HEK293 (cell line): ENCODE measurements at regions not wholly inside any gene's neighbourhood (a gene's known extent, or its start where the extent isn't known, plus 50 kb on each side); places are given as distances from the start of the nearest gene placed in this dataset.

Experiments
- CTCF ChIA-PET: fragments of 350-600 bp; formaldehyde crosslinking; extraction: SDS; loops from one replicate; lab custom pipeline; 2021; ENCODE audit warnings: antibody characterized with exemption; lab: Yijun Ruan, JAX
- POLR2A ChIA-PET: fragments of 300-600 bp; formaldehyde crosslinking; extraction: SDS; loops from one replicate; lab custom pipeline; 2020; ENCODE audit warnings: antibody characterized with exemption, inconsistent platforms; lab: Yijun Ruan, JAX
- H3K27ac ChIP-seq: fragments of 200-500 bp; sonication (Bioruptor generic); 2 replicates; pipeline ENCODE4 v1.5.1; 2014; ENCODE audit warnings: low read depth, low read length, control low read depth, inconsistent platforms; ENCODE audit errors: extremely low read depth
- H3K36me3 ChIP-seq, 2 experiments: fragments of 200-500 bp in 1 of 2; sonication (Bioruptor generic) in 1 of 2; 1 replicate in 1 of 2; 2 replicates in 1 of 2; pipeline ENCODE4 v1.5.1; 2014 to 2017; ENCODE audit warnings: inconsistent platforms in 2 of 2, low read length in 2 of 2; ENCODE audit not compliant: control insufficient read depth in 2 of 2, insufficient read depth in 1 of 2
- H3K4me1 ChIP-seq: fragments of 200-500 bp; sonication (Bioruptor generic); 2 replicates; pipeline ENCODE4 v1.5.1; 2014; ENCODE audit warnings: mild to moderate bottlenecking, low read length, inconsistent platforms; ENCODE audit not compliant: control insufficient read depth, insufficient read depth
- H3K4me3 ChIP-seq: 2 replicates; pipeline ENCODE4 v1.5.1; 2011; ENCODE audit warnings: low read depth, mild to moderate bottlenecking, control low read depth, low read length, moderate library complexity
- H3K9me3 ChIP-seq: fragments of 200-500 bp; sonication (Bioruptor generic); 2 replicates; pipeline ENCODE4 v1.5.1; 2014; ENCODE audit warnings: low read depth, low read length, inconsistent platforms; ENCODE audit not compliant: control insufficient read depth, insufficient read depth
- BCL11B ChIP-seq: fragments of 450-650 bp; formaldehyde crosslinking; IDR thresholded peaks from 2 replicates; pipeline ENCODE4 v1.5.1; 2016; ENCODE audit warnings: low read depth, missing biosample characterization, missing genetic modification characterization
- HOXA7 ChIP-seq: sonication (generic); formaldehyde crosslinking; IDR thresholded peaks from 2 replicates; pipeline ENCODE4 v1.8.1; 2022; ENCODE audit warnings: missing genetic modification reagents, borderline replicate concordance
- KLF10 ChIP-seq: fragments of 450-650 bp; IDR thresholded peaks from 2 replicates; pipeline ENCODE4 v1.5.1; 2018; ENCODE audit warnings: missing biosample characterization, mild to moderate bottlenecking, missing genetic modification characterization
- OSR2 ChIP-seq: fragments of 450-650 bp; formaldehyde crosslinking; IDR thresholded peaks from 2 replicates; pipeline ENCODE4 v1.5.1; 2016; ENCODE audit warnings: missing biosample characterization, missing genetic modification characterization
- PRDM1 ChIP-seq: fragments of 450-650 bp; formaldehyde crosslinking; IDR thresholded peaks from 2 replicates; pipeline ENCODE4; 2016; ENCODE audit warnings: missing biosample characterization, missing genetic modification characterization
- ZBTB1 ChIP-seq: fragments of 450-650 bp; formaldehyde crosslinking; IDR thresholded peaks from 2 replicates; pipeline ENCODE4 v1.5.1; 2016; ENCODE audit warnings: missing biosample characterization, missing genetic modification characterization
- ZBTB48 ChIP-seq: fragments of 450-650 bp; formaldehyde crosslinking; IDR thresholded peaks from 2 replicates; pipeline ENCODE4 v1.5.1; 2016; ENCODE audit warnings: missing biosample characterization, missing genetic modification characterization
- ZFP41 ChIP-seq: fragments of 450-650 bp; formaldehyde crosslinking; IDR thresholded peaks from 2 replicates; pipeline ENCODE4 v1.5.1; 2016; ENCODE audit warnings: missing biosample characterization, missing genetic modification characterization, borderline replicate concordance
- ZNF132 ChIP-seq: fragments of 450-650 bp; formaldehyde crosslinking; IDR thresholded peaks from 2 replicates; pipeline ENCODE4 v1.5.1; 2017; ENCODE audit warnings: missing biosample characterization, missing genetic modification characterization, borderline replicate concordance
- ZNF140 ChIP-seq: fragments of 450-650 bp; formaldehyde crosslinking; IDR thresholded peaks from 2 replicates; pipeline ENCODE4 v1.5.1; 2016; ENCODE audit warnings: missing biosample characterization, missing genetic modification characterization
- ZNF146 ChIP-seq: fragments of 450-650 bp; formaldehyde crosslinking; IDR thresholded peaks from 2 replicates; pipeline ENCODE4 v1.5.1; 2016; ENCODE audit warnings: missing biosample characterization, missing genetic modification characterization
- ZNF24 ChIP-seq: fragments of 450-650 bp; formaldehyde crosslinking; IDR thresholded peaks from 2 replicates; pipeline ENCODE4 v1.5.1; 2016; ENCODE audit warnings: missing biosample characterization, missing genetic modification characterization
- ZNF514 ChIP-seq: fragments of 450-650 bp; formaldehyde crosslinking; IDR thresholded peaks from 2 replicates; pipeline ENCODE4 v1.5.1; 2016; ENCODE audit warnings: missing biosample characterization, missing genetic modification characterization
- ZNF560 ChIP-seq: fragments of 450-650 bp; formaldehyde crosslinking; IDR thresholded peaks from 2 replicates; pipeline ENCODE4 v1.5.1; 2017; ENCODE audit warnings: missing biosample characterization, missing genetic modification characterization, borderline replicate concordance
- ZNF785 ChIP-seq: fragments of 450-650 bp; formaldehyde crosslinking; IDR thresholded peaks from 2 replicates; pipeline ENCODE4 v1.5.1; 2016; ENCODE audit warnings: missing biosample characterization, missing genetic modification characterization
- TF ChIP-seq, protein P1 (sequence below): fragments of 450-650 bp; formaldehyde crosslinking; optimal IDR thresholded peaks from 2 replicates; pipeline ENCODE3; 2016; ENCODE audit warnings: missing biosample characterization, mild to moderate bottlenecking, missing genetic modification characterization
- TF ChIP-seq, protein P2 (sequence below): fragments of 450-650 bp; formaldehyde crosslinking; IDR thresholded peaks from 2 replicates; pipeline ENCODE4 v1.5.1; 2016; ENCODE audit warnings: missing biosample characterization, missing genetic modification characterization
- TF ChIP-seq, protein P3 (sequence below): fragments of 450-650 bp; formaldehyde crosslinking; IDR thresholded peaks from 2 replicates; pipeline ENCODE4 v1.5.1; 2016; ENCODE audit warnings: missing biosample characterization, missing genetic modification characterization

DNA sequence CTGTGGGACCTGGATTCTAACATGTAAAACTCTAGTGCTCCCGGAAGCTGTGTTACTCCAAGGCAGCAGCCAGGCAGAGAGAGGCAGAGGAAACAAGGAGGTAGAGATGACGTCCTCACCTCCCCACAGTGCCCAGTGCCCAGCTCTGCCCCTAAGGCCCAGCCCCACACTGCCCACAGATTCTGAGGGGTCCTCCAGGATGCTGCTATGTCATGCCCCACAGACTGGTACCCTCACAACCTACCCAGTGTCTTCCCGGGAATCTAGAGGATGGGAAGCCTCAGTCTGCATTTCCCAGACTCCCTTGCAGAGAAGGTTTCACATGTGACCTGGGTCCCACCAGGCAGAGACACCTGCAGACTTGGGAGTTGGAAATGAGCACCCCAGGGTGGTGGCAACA is 75.9 kb upstream of the PCSK6 start:
- H3K36me3 ChIP-seq = no peaks in the 10 kb centered on the region
- no peak overlapping the region for H3K27ac ChIP-seq
- H3K9me3 ChIP-seq = no peaks in the 10 kb centered on the region
- ChIA-PET POLR2A (no interaction called here), CTCF (interaction anchor here (0.6 to 3.8 kb wide), 2 partner anchors 75 to 267 kb away, joined by 5 to 18 read pairs; no protein-coding TSS in a partner anchor)
- no peak for TF ChIP-seq ZNF24 (tag by site-specific recombination)
- no peak for TF ChIP-seq ZBTB1
- no peak for TF ChIP-seq ZBTB48
- TF ChIP-seq BCL11B (tag by site-specific recombination) = no peak
- TF ChIP-seq, protein P1, sequence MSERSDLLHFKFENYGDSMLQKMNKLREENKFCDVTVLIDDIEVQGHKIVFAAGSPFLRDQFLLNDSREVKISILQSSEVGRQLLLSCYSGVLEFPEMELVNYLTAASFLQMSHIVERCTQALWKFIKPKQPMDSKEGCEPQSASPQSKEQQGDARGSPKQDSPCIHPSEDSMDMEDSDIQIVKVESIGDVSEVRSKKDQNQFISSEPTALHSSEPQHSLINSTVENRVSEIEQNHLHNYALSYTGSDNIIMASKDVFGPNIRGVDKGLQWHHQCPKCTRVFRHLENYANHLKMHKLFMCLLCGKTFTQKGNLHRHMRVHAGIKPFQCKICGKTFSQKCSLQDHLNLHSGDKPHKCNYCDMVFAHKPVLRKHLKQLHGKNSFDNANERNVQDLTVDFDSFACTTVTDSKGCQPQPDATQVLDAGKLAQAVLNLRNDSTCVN (tag by site-specific recombination) = no peak
- no peak for TF ChIP-seq OSR2 (tag by site-specific recombination)
- TF ChIP-seq ZNF140 (tag by site-specific recombination) = no peak
- TF ChIP-seq ZNF514 (tag by site-specific recombination) = no peak
- no peak for TF ChIP-seq ZNF132 (tag by site-specific recombination)
- TF ChIP-seq, protein P2, sequence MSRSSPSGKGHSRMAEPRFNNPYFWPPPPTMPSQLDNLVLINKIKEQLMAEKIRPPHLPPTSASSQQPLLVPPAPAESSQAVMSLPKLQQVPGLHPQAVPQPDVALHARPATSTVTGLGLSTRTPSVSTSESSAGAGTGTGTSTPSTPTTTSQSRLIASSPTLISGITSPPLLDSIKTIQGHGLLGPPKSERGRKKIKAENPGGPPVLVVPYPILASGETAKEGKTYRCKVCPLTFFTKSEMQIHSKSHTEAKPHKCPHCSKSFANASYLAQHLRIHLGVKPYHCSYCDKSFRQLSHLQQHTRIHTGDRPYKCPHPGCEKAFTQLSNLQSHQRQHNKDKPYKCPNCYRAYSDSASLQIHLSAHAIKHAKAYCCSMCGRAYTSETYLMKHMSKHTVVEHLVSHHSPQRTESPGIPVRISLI (tag by site-specific recombination) = no peak
- TF ChIP-seq, protein P3, sequence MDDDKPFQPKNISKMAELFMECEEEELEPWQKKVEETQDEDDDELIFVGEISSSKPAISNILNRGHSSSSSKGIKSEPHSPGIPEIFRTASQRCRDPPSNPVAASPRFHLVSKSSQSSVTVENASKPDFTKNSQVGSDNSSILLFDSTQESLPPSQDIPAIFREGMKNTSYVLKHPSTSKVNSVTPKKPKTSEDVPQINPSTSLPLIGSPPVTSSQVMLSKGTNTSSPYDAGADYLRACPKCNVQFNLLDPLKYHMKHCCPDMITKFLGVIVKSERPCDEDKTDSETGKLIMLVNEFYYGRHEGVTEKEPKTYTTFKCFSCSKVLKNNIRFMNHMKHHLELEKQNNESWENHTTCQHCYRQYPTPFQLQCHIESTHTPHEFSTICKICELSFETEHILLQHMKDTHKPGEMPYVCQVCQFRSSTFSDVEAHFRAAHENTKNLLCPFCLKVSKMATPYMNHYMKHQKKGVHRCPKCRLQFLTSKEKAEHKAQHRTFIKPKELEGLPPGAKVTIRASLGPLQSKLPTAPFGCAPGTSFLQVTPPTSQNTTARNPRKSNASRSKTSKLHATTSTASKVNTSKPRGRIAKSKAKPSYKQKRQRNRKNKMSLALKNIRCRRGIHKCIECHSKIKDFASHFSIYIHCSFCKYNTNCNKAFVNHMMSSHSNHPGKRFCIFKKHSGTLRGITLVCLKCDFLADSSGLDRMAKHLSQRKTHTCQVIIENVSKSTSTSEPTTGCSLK (tag by site-specific recombination) = no peak
- no peak for TF ChIP-seq ZFP41 (tag by site-specific recombination)
- TF ChIP-seq ZNF785 (tag by site-specific recombination) = no peak
- no peak for TF ChIP-seq KLF10
- no peak for TF ChIP-seq PRDM1 (tag by site-specific recombination)
- no peak overlapping the region for H3K4me3 ChIP-seq
- H3K4me1 ChIP-seq = no peaks in the 10 kb centered on the region

DNA sequence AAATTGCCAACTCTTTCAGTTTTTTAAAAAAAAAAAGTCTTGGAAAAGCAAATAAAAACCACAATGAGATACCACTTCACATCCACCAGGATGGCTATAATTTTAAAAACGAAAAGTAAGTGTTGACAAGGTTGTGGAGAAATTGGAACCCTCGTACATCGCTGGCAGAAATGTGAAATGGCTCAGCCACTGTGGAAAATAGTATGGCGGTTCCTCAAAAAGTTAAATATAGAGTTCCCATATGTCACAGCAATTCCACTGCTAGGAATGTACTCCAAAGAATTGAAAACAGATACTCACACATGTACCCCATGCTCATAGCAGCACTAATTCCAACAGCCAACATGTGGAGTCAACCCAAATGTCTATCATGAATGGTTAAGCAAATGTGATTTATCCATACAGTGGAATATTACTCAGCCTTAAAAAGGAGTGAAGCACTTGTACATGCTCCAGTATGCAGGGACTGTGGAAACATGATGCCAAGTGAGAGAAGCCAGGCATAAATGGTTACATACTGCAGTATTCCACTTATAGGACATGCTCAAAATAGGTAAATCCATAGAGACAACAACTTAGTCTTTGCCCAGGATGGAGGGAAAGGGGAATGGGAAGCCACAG is 73.8 kb upstream of the PCSK6 start:
- TF ChIP-seq HOXA7 (CRISPR knock-in tag) (no peak), ZNF560 (tag by site-specific recombination) (no peak), ZNF146 (tag by site-specific recombination) (peak; percentile 92)
- no peaks in the 10 kb centered on the region for H3K36me3 ChIP-seq
- ChIA-PET CTCF (no interaction called here), POLR2A (interaction anchor here (0.7 kb wide), 1 partner anchor 9 kb away, joined by 4 read pairs; no protein-coding TSS in a partner anchor)
- H3K4me3 ChIP-seq = no peak overlapping the region
- H3K4me1 ChIP-seq = no peaks in the 10 kb centered on the region
- no peak overlapping the region for H3K27ac ChIP-seq
- no peaks in the 10 kb centered on the region for H3K9me3 ChIP-seq
